WI38 (cell line): ENCODE measurements at regions not wholly inside any gene's neighbourhood (a gene's known extent, or its start where the extent isn't known, plus 50 kb on each side); places are given as distances from the start of the nearest gene placed in this dataset.

Experiments
- H3K4me3 ChIP-seq: 2 replicates; pipeline ENCODE4 v1.5.1; 2011; ENCODE audit warnings: low read depth, mild to moderate bottlenecking, control low read depth, low read length
- CTCF ChIP-seq: IDR thresholded peaks from 2 replicates; pipeline ENCODE4 v1.5.1; 2012; ENCODE audit warnings: low read depth, mild to moderate bottlenecking, control low read depth, low read length

GRCh38 chr6:167702241-167702827, 124.4 kb upstream of the AFDN start:
- no peak for TF ChIP-seq CTCF
- no peak overlapping the region for H3K4me3 ChIP-seq

GRCh38 chr6:167703347-167703746, 123.4 kb upstream of the AFDN start:
- TF ChIP-seq CTCF: no peak
- no peak overlapping the region for H3K4me3 ChIP-seq

GRCh38 chr6:167703781-167704180, 122.9 kb upstream of the AFDN start:
- no peak for TF ChIP-seq CTCF

GRCh38 chr6:167704396-167704901, 122.3 kb upstream of the AFDN start:
- H3K4me3 ChIP-seq: no peak overlapping the region
- no peak for TF ChIP-seq CTCF

More at GRCh38 chr6:167703781-167704180, 122.9 kb upstream of the AFDN start:
- H3K4me3 ChIP-seq: no peak overlapping the region

GRCh38 chr6:167705211-167705750, 121.4 kb upstream of the AFDN start:
- H3K4me3 ChIP-seq: no peak overlapping the region

GRCh38 chr6:167706313-167707109, 120.2 kb upstream of the AFDN start:
- H3K4me3 ChIP-seq: no peak overlapping the region
- no peak for TF ChIP-seq CTCF

More at GRCh38 chr6:167705211-167705750, 121.4 kb upstream of the AFDN start:
- TF ChIP-seq CTCF: no peak
